ENCODE measurements at regions not wholly inside any gene's neighbourhood (a gene's known extent, or its start where the extent isn't known, plus 50 kb on each side); places are given as distances from the start of the nearest gene placed in this dataset.

GRCh38 chr17:53948323-53948722 is 125.6 kb downstream of the KIF2B start:
- Histone ChIP-seq H3K9me3 (no peaks in the 10 kb centered on the region), H3K27ac (no peak overlapping the region), H3K4me3 (replicated peaks in 1 of 3) (no peak overlapping the region), H3K27me3 (no peaks in the 10 kb centered on the region), H3K36me3 (no peaks in the 10 kb centered on the region), H3K4me1 (no peaks in the 10 kb centered on the region)
- DNase-seq: no peak
- no peak for TF ChIP-seq POLR2A (IDR thresholded peaks at IDR 0.05)
- TF ChIP-seq CTCF (IDR thresholded peaks at IDR 0.05): no peak
- intact Hi-C loops (cut with DNase I): no loop called here
- WGBS, 2 donors: 62 to 74% methylated on average over 1 of the region's 1 CpG

DNA sequence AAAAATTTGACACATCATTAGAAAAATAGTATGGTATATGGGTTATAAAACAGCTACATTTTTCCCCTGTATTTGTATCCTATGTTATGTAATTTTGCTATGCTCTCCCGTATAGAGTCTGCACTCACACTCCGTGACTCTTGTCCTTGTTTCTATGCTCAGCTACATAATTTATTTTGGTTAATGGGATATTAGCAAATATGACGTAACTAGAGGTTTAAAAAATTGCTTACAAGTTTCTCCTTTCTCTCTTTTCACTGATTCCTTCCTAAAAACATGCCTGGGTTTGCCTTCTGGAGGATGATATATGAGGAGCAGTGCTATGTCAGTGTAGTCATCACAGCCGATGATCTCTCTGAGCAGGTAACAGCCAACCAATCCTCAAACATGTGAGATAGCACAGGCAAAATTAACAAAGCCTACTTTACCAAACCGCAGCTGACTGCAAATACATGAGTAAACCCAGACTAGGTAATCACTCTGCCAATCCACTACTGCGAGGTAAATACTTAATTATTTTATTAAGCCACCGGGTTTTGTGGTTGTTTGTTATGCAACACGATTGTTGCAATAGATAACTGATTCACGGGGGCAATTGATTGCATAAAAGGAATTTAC is 126.9 kb downstream of the KIF2B start:
- intact Hi-C loops (cut with DNase I): loop anchor here (10.0 kb wide), 1 partner anchor 65 kb away; no protein-coding TSS in a partner anchor
- WGBS, 2 donors: 69 to 75% methylated on average over 9 of the region's 9 CpGs
- H3K27ac ChIP-seq: no peak overlapping the region
- DNase-seq: no peak
- H3K36me3 ChIP-seq: no peaks in the 10 kb centered on the region
- no peaks in the 10 kb centered on the region for H3K4me1 ChIP-seq
- TF ChIP-seq POLR2A (IDR thresholded peaks at IDR 0.05) (no peak), CTCF (IDR thresholded peaks at IDR 0.05) (no peak)
- H3K27me3 ChIP-seq: no peaks in the 10 kb centered on the region
- no peaks in the 10 kb centered on the region for H3K9me3 ChIP-seq
- no peak overlapping the region for H3K4me3 ChIP-seq (replicated peaks in 1 of 3)

DNA sequence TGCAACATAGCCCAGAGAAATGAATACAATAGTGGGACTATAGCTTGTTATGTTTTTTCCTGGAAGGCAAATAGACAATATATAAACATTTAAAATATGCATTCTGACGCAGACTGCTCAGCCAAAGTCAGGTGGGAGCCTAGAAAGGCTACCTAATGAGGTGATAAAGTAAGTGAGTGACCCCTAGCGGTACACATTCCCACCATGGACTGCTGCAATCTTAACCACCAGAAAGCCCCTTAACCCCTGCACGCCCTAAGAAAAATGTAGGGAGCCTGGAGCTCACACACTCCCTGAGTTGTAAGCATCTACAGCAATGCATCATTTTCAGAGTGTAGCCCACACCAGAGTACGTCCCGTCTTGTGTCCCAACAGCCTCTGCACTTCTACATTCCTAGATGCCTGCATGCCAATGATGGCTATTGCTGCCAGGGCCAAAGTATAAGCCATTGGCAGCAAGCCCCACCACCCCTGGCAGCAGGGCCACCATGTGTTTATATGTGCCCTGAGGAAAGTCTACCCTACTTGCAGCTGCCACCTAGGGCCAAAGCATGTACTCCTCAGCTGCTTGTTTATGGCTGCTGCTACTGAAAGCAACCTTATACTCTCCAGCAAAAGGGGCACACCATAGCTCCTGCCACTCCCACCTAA is 127.6 kb downstream of the KIF2B start:
- no peak for DNase-seq
- no peak for TF ChIP-seq CTCF (IDR thresholded peaks at IDR 0.05)
- TF ChIP-seq POLR2A (IDR thresholded peaks at IDR 0.05): no peak
- Histone ChIP-seq H3K4me3 (replicated peaks in 1 of 3) (no peak overlapping the region), H3K36me3 (no peaks in the 10 kb centered on the region), H3K27ac (no peak overlapping the region), H3K27me3 (no peaks in the 10 kb centered on the region), H3K4me1 (no peaks in the 10 kb centered on the region), H3K9me3 (no peaks in the 10 kb centered on the region)
- intact Hi-C loops (cut with DNase I): loop anchor here (10.0 kb wide), 1 partner anchor 64 kb away; no protein-coding TSS in a partner anchor
- whole genome bisulfite sequencing, 2 donors: 62 to 66% methylated on average over 5 of the region's 5 CpGs

DNA sequence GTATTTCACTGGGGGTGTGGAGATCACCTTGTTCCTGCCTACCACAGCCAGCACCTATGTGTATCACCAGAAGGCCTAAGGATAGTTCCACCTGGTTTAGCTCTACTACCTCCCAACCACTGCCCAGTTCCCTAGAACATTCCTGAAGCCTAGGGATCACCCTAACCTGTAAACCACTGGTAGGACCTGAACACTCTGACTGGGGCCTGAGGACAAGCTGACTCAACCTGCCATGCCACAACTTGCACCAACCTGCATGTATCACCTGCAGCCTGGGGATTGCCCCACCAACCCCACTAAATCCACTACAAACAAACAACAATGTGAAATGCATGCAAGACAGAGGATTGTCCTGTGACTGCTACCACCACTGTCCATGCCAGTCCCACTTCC is 128.1 kb downstream of the KIF2B start:
- no peaks in the 10 kb centered on the region for H3K9me3 ChIP-seq
- intact Hi-C loops (cut with DNase I): loop anchor here (10.0 kb wide), 1 partner anchor 64 kb away; no protein-coding TSS in a partner anchor
- TF ChIP-seq CTCF (IDR thresholded peaks at IDR 0.05): no peak
- no peak for TF ChIP-seq POLR2A (IDR thresholded peaks at IDR 0.05)

GRCh38 chr17:53971361-53971760 is 148.6 kb downstream of the KIF2B start:
- intact Hi-C loops (cut with DNase I): no loop called here

More for the DNA sequence above, 128.1 kb downstream of the KIF2B start:
- Histone ChIP-seq H3K27ac (no peak overlapping the region), H3K27me3 (no peaks in the 10 kb centered on the region), H3K4me3 (replicated peaks in 1 of 3) (no peak overlapping the region), H3K4me1 (no peaks in the 10 kb centered on the region), H3K36me3 (no peaks in the 10 kb centered on the region)
- no peak for DNase-seq

More at GRCh38 chr17:53971361-53971760, 148.6 kb downstream of the KIF2B start:
- Histone ChIP-seq H3K27me3 (no peaks in the 10 kb centered on the region), H3K4me1 (no peaks in the 10 kb centered on the region), H3K27ac (no peak overlapping the region), H3K4me3 (replicated peaks in 1 of 3) (no peak overlapping the region), H3K9me3 (no peaks in the 10 kb centered on the region), H3K36me3 (no peaks in the 10 kb centered on the region)
- TF ChIP-seq POLR2A (IDR thresholded peaks at IDR 0.05): no peak
- no peak for TF ChIP-seq CTCF (IDR thresholded peaks at IDR 0.05)
- 14 to 62% methylated on average over 1 of the region's 1 CpG for WGBS, 2 donors
- no peak for DNase-seq
